ENCODE measurements at regions not wholly inside any gene's neighbourhood (a gene's known extent, or its start where the extent isn't known, plus 50 kb on each side); places are given as distances from the start of the nearest gene placed in this dataset.
"Not testable (repeated sequence)": the region's sequence is repeated elsewhere in the genome, so short reads cannot be mapped to it uniquely, and the experiment has no call there.

GRCh38 chr11:134976551-134976950 is 564.5 kb upstream of the B3GAT1 start:
- DNase-seq = no peak

GRCh38 chr11:134975866-134976376 is 563.9 kb upstream of the B3GAT1 start:
- no peak for DNase-seq

GRCh38 chr11:134973801-134974200 is 561.8 kb upstream of the B3GAT1 start:
- no peak for DNase-seq

GRCh38 chr11:134971381-134971780 is 559.3 kb upstream of the B3GAT1 start:
- DNase-seq = no peak

GRCh38 chr11:134967746-134968145 is 555.7 kb upstream of the B3GAT1 start:
- no peak for DNase-seq

GRCh38 chr11:134961386-134961785 is 549.3 kb upstream of the B3GAT1 start:
- DNase-seq = not testable (repeated sequence)

- no peak for DNase-seq
These were observed 546.8 kb upstream of the B3GAT1 start for GRCh38 chr11:134958870-134959269.

GRCh38 chr11:134958336-134958640 is 546.2 kb upstream of the B3GAT1 start:
- no peak for DNase-seq

GRCh38 chr11:134957540-134958335 is 545.7 kb upstream of the B3GAT1 start:
- DNase-seq = no peak

GRCh38 chr11:134956450-134957210 is 544.6 kb upstream of the B3GAT1 start:
- DNase-seq = no peak

GRCh38 chr11:134955970-134956369 is 543.9 kb upstream of the B3GAT1 start:
- not testable (repeated sequence) for DNase-seq

GRCh38 chr11:134955281-134955680 is 543.2 kb upstream of the B3GAT1 start:
- no peak for DNase-seq

GRCh38 chr11:134954456-134954855 is 542.4 kb upstream of the B3GAT1 start:
- DNase-seq = not testable (repeated sequence)

- DNase-seq = not testable (repeated sequence)
These were observed 541.5 kb upstream of the B3GAT1 start for GRCh38 chr11:134953417-134953970.

- DNase-seq = no peak
These were observed 539.3 kb upstream of the B3GAT1 start for GRCh38 chr11:134951305-134951700.

GRCh38 chr11:134950692-134951304 is 538.8 kb upstream of the B3GAT1 start:
- no peak for DNase-seq

GRCh38 chr11:134949121-134950090 is 537.4 kb upstream of the B3GAT1 start:
- no peak for DNase-seq

- no peak for DNase-seq
These were observed 535.5 kb upstream of the B3GAT1 start for GRCh38 chr11:134947556-134947955.

GRCh38 chr11:134945993-134946392 is 534.0 kb upstream of the B3GAT1 start:
- DNase-seq = no peak

GRCh38 chr11:134944986-134945385 is 532.9 kb upstream of the B3GAT1 start:
- peak; percentile 27 for DNase-seq

- no peak for DNase-seq
These were observed 532.1 kb upstream of the B3GAT1 start for GRCh38 chr11:134944131-134944530.

- no peak for DNase-seq
These were observed 531.5 kb upstream of the B3GAT1 start for GRCh38 chr11:134943544-134943943.
